Right atrium auricular region (tissue), 2 donors: ENCODE measurements at regions not wholly inside any gene's neighbourhood (a gene's known extent, or its start where the extent isn't known, plus 50 kb on each side); places are given as distances from the start of the nearest gene placed in this dataset.

ENCODE experiments used
- DNase-seq: peaks from one replicate; pipeline ENCODE4 v3.0.0-alpha.2; 2019; ENCODE audit warnings: low spot score
- H3K27ac ChIP-seq, 2 donors: fragments of 200-600 bp; sonication (generic); 1 replicate in 1 of 2; 2 replicates in 1 of 2; pipeline ENCODE4 v1.5.1; 2016 to 2019
- H3K27me3 ChIP-seq, 2 donors: fragments of 200-600 bp; sonication (generic); one replicate each; pipeline versions ENCODE4 v1.5.1 to v1.6.0; 2017 to 2019
- H3K36me3 ChIP-seq: fragments of 200-600 bp; sonication (generic); one replicate; pipeline ENCODE4 v1.5.1; 2016
- H3K4me1 ChIP-seq, 2 donors: fragments of 200-600 bp; sonication (generic); one replicate each; pipeline versions ENCODE4 v1.5.1 to v1.6.0; 2017 to 2019
- H3K4me3 ChIP-seq, 2 donors: fragments of 200-600 bp; sonication (generic); 1 replicate in 1 of 2; 2 replicates in 1 of 2; pipeline ENCODE4 v1.5.1; 2017 to 2019; ENCODE audit warnings: mild to moderate bottlenecking in 1 of 2, moderate library complexity in 1 of 2
- H3K9me3 ChIP-seq, 2 donors: fragments of 200-600 bp; sonication (generic); one replicate each; pipeline ENCODE4 v1.5.1; 2019
- TF ChIP-seq, protein P1 (sequence below), 2 donors: fragments of 200-600 bp; sonication (generic); IDR thresholded peaks; one replicate each; pipeline ENCODE4 v1.5.1; 2019; ENCODE audit warnings: antibody characterized with exemption in 2 of 2

DNA sequence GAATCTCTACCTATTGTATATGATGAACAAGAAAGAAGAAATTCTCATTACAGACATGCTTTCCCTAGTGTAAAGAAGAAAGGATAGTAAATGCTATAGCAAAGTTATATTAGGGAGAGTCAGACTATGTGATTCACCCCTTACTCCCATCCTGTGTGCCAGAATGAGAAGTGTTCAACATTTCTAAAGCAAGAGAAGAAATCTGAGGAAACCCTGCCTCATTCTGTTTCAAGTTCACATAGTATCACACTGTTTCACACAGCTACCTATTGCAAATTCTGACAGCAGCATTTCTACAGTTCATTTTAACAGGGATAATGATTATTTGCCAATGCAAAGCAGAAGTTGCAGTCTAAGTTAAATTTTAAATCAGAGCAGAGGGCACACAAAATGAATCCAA is 267.2 kb upstream of the TCF21 start:
- no peaks in the 10 kb centered on the region for H3K4me1 ChIP-seq
- H3K27me3 ChIP-seq: no peaks in the 10 kb centered on the region
- TF ChIP-seq, protein P1, sequence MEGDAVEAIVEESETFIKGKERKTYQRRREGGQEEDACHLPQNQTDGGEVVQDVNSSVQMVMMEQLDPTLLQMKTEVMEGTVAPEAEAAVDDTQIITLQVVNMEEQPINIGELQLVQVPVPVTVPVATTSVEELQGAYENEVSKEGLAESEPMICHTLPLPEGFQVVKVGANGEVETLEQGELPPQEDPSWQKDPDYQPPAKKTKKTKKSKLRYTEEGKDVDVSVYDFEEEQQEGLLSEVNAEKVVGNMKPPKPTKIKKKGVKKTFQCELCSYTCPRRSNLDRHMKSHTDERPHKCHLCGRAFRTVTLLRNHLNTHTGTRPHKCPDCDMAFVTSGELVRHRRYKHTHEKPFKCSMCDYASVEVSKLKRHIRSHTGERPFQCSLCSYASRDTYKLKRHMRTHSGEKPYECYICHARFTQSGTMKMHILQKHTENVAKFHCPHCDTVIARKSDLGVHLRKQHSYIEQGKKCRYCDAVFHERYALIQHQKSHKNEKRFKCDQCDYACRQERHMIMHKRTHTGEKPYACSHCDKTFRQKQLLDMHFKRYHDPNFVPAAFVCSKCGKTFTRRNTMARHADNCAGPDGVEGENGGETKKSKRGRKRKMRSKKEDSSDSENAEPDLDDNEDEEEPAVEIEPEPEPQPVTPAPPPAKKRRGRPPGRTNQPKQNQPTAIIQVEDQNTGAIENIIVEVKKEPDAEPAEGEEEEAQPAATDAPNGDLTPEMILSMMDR (IDR thresholded peaks at IDR 0.05): no peak
- peaks cover 0 to 6% of the 10 kb centered on the region in 2 donors for H3K9me3 ChIP-seq
- no peak for DNase-seq
- H3K4me3 ChIP-seq: no peak overlapping the region
- no peak overlapping the region for H3K27ac ChIP-seq
- no peaks in the 10 kb centered on the region for H3K36me3 ChIP-seq

DNA sequence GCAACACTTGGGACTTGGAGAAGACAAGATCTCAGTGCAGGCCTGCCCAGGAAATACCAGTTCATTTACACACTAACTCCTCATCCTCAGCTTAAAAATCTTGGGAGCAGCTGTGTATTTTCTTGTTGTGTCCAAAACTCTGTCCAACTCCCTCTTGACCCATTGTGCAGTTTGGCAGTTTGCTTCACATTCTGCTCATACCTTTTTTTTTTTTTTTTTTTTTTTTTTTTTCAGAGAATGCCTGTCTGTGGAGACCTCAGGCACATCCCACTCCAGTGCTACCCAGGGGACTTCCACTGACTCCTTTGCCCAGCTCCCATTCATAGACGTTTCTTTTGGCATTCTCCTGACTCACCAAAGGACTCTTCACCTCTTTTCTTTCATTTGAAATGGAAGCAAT is 265.8 kb upstream of the TCF21 start:
- no peaks in the 10 kb centered on the region for H3K36me3 ChIP-seq
- no peak overlapping the region for H3K4me3 ChIP-seq
- peaks cover 0 to 6% of the 10 kb centered on the region in 2 donors for H3K9me3 ChIP-seq
- no peak overlapping the region for H3K27ac ChIP-seq
- H3K27me3 ChIP-seq: no peaks in the 10 kb centered on the region
- TF ChIP-seq, protein P1 (IDR thresholded peaks at IDR 0.05): no peak
- no peak for DNase-seq
- no peaks in the 10 kb centered on the region for H3K4me1 ChIP-seq

DNA sequence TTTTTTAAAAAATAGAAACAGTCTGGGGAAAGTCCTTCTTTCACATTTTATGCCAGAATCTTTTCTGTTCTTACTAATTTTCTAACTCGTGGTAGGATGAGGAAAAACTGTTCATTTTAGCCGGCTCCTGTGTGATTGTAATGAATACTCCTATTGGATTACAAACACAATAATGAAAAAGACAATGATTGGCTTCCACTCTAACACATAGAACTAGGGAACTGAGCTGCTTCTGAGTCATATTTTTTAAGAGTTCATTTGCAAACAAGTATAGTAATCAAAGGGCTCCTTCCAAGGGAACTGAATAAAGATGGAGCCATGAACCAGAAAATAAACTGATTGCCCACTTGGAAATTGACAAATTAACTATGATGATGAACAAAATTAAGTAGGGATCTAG is 265.3 kb upstream of the TCF21 start:
- Histone ChIP-seq H3K9me3 (peaks cover 0 to 6% of the 10 kb centered on the region in 2 donors), H3K27ac (no peak overlapping the region), H3K4me3 (no peak overlapping the region), H3K4me1 (no peaks in the 10 kb centered on the region), H3K27me3 (no peaks in the 10 kb centered on the region), H3K36me3 (no peaks in the 10 kb centered on the region)
- TF ChIP-seq, protein P1 (IDR thresholded peaks at IDR 0.05): no peak
- no peak for DNase-seq

DNA sequence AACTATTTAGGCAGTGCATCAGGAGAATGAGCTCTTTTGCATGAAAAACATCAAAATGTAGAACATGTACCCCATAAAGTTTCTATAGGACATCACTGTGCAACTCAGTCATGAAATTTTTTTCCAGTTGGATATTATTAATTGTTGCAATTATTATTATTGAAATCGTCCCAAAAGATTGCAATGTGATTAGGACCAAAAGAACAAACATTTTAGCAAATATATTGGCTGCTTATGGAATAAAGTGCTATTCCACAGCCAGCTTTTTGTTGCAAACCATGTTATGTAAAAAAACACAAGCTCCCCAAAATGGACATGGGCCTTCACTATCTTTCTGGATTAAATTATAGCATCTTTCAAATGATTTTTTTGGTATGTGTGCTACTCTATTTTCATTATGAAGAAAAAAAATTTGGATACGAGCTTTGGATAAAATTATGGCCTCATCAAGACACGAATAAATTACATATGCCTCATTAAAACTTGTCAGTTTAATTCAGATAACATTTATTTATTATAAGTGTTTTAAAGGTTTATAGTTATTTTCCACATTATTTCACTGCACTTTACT is 262.7 kb upstream of the TCF21 start:
- Histone ChIP-seq H3K36me3 (no peaks in the 10 kb centered on the region), H3K9me3 (no peaks in the 10 kb centered on the region), H3K27me3 (no peaks in the 10 kb centered on the region), H3K4me1 (no peaks in the 10 kb centered on the region), H3K27ac (no peak overlapping the region), H3K4me3 (no peak overlapping the region)
- DNase-seq: no peak
- TF ChIP-seq, protein P1 (IDR thresholded peaks at IDR 0.05): no peak

DNA sequence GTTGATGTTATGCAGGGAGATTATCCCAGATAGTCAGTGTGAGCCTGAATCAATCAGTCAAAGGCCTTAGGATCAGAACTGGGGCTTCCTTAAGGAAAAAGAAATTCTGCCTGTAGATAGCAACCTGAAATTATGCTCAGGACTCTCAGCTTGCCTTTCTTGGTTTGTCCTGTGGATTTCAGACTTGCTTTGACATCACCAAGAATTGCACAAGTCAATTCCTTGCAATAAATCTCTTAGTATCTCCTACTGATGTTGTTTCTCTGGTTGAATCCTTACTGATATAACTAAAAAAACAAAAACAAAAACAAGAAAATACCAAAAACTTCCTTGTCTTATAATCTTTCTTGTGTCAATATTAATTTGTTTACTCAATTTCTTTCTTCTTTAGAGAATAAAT is 258.9 kb upstream of the TCF21 start:
- Histone ChIP-seq H3K4me1 (no peaks in the 10 kb centered on the region), H3K27me3 (no peaks in the 10 kb centered on the region), H3K4me3 (no peak overlapping the region), H3K27ac (no peak overlapping the region), H3K9me3 (no peaks in the 10 kb centered on the region), H3K36me3 (no peaks in the 10 kb centered on the region)
- DNase-seq: no peak
- TF ChIP-seq, protein P1 (IDR thresholded peaks at IDR 0.05): no peak

DNA sequence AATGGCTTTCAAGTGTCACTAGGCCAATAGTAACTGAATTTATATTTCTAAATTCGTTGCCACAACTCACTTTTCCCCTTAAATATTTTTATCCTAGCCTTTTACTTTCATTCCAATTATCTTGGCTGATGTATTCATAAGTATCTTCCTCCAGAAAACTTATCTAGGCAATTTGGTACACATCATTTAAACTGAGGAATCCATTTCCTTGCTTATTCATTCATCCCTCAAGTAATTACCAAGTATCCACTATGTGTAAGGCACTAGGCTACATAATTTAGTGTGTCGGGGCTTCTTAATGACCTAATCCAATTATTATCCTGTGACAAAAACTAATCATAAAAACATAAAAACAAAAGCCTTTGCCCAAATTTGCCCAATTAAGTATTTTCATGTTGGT is 258.3 kb upstream of the TCF21 start:
- H3K27ac ChIP-seq: no peak overlapping the region
- no peaks in the 10 kb centered on the region for H3K36me3 ChIP-seq
- no peaks in the 10 kb centered on the region for H3K9me3 ChIP-seq
- no peaks in the 10 kb centered on the region for H3K27me3 ChIP-seq
- DNase-seq: no peak
- H3K4me3 ChIP-seq: no peak overlapping the region
- no peaks in the 10 kb centered on the region for H3K4me1 ChIP-seq
- TF ChIP-seq, protein P1 (IDR thresholded peaks at IDR 0.05): no peak
